ENCODE measurements at regions not wholly inside any gene's neighbourhood (a gene's known extent, or its start where the extent isn't known, plus 50 kb on each side); places are given as distances from the start of the nearest gene placed in this dataset.

- no peak for TF ChIP-seq ZSCAN29 (IDR thresholded peaks at IDR 0.05)
- no peak for TF ChIP-seq KLF16 (IDR thresholded peaks at IDR 0.05)
These were observed 416.3 kb upstream of the GBE1 start for GRCh38 chr3:82177774-82178173.
